Lower leg skin (tissue), 4 donors: ENCODE measurements at regions not wholly inside any gene's neighbourhood (a gene's known extent, or its start where the extent isn't known, plus 50 kb on each side); places are given as distances from the start of the nearest gene placed in this dataset.

ENCODE experiments used
- DNase-seq, 2 donors: peaks; one replicate each; pipeline ENCODE4 v3.0.0-alpha.2; 2019; ENCODE audit warnings: low spot score in 2 of 2
- H3K4me3 ChIP-seq: fragments of 200-600 bp; sonication (generic); 2 replicates; pipeline ENCODE4 v1.5.1; 2017; ENCODE audit warnings: mild to moderate bottlenecking, low read depth; ENCODE audit not compliant: poor library complexity, severe bottlenecking
- POLR2A ChIP-seq, 2 donors: fragments of 450-650 bp; IDR thresholded peaks; one replicate each; pipeline ENCODE4 v1.6.1; 2016 to 2017; ENCODE audit warnings: antibody characterized with exemption in 2 of 2, mild to moderate bottlenecking in 1 of 2, moderate library complexity in 1 of 2
- WGBS, 2 donors: methylation state at CpG; one replicate each; pipeline ENCODE4 v1.1.5; 2018; 5-methylcytosine and 5-hydroxymethylcytosine counted together
- intact Hi-C: fragments of 100-400 bp; cut with DNase I; formaldehyde crosslinking; loops from one replicate; pipeline ENCODE4 v1.15.0; 2023; ENCODE audit warnings: low total_unique reads
- TF ChIP-seq, protein P1 (sequence below), 3 donors: fragments of 450-650 bp; IDR thresholded peaks; one replicate each; pipeline ENCODE4 v1.5.1; 2016; ENCODE audit warnings: antibody characterized with exemption in 3 of 3, mild to moderate bottlenecking in 3 of 3, moderate library complexity in 2 of 3

DNA sequence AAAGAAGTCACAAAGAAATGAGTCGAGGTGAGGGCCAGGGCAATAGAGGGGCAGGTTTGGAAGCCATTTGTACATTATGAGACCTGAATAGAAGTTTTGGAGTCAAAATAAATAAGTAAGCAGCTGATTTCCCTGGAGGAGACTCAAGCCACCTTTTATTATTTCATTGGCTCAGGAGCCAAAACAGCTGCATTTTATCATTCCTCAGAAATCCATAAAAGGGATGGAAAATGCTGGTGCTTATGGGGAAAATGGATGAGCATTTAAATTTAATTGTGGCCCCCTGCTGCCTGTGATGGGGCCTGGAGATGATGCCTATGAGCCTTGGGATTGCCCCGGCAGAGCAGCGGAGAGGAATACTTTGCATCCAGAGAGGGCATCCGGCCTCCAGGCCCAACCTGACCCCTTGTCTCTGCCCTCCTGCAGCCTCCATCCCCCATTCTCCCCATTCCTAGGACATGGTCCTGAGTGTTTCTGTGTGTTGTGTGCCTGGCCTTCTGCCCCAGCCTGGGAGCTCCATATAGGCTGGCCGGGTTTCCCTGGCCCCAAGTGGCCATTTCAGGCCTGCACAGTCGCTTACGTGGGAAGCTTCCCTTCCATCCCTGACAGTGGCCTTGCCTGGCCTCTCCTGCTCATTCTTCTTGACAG, 296.8 kb upstream of the ZMIZ1 start:
- H3K4me3 ChIP-seq, result no peak overlapping the region
- no peak for TF ChIP-seq POLR2A (IDR thresholded peaks at IDR 0.05)
- TF ChIP-seq, protein P1, sequence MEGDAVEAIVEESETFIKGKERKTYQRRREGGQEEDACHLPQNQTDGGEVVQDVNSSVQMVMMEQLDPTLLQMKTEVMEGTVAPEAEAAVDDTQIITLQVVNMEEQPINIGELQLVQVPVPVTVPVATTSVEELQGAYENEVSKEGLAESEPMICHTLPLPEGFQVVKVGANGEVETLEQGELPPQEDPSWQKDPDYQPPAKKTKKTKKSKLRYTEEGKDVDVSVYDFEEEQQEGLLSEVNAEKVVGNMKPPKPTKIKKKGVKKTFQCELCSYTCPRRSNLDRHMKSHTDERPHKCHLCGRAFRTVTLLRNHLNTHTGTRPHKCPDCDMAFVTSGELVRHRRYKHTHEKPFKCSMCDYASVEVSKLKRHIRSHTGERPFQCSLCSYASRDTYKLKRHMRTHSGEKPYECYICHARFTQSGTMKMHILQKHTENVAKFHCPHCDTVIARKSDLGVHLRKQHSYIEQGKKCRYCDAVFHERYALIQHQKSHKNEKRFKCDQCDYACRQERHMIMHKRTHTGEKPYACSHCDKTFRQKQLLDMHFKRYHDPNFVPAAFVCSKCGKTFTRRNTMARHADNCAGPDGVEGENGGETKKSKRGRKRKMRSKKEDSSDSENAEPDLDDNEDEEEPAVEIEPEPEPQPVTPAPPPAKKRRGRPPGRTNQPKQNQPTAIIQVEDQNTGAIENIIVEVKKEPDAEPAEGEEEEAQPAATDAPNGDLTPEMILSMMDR (IDR thresholded peaks at IDR 0.05), result no peak
- WGBS, 2 donors, result 85 to 88% methylated on average over 7 of the region's 7 CpGs
- intact Hi-C loops, result no loop called here
- DNase-seq, result peak in 1 of 2 donors; percentile 37

DNA sequence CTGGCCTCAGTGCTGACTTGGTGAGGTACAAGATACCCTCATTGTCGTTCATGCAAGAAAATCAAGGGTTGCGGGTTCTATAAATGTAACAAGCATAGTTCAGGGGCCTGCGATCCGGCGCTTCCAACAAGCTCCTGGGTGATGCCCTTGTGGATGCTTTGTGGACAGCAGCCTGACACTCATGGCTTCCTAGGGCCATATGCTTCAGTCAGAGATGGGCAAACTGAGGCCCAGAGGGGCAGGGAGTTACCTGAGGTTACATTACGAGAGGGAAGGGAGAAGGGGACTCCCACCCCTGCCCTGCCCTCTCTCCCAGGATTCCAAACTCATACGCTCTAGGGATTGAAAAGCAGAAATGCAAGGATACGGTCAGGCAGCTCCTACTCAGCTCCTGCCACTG, 296.3 kb upstream of the ZMIZ1 start:
- TF ChIP-seq, protein P1 (IDR thresholded peaks at IDR 0.05), result no peak
- no peak for TF ChIP-seq POLR2A (IDR thresholded peaks at IDR 0.05)
- intact Hi-C loops, result no loop called here
- H3K4me3 ChIP-seq, result no peak overlapping the region
- peak in 1 of 2 donors; percentile 61 for DNase-seq
- 95% methylated on average over 7 to 8 of the region's 8 CpGs for WGBS, 2 donors

DNA sequence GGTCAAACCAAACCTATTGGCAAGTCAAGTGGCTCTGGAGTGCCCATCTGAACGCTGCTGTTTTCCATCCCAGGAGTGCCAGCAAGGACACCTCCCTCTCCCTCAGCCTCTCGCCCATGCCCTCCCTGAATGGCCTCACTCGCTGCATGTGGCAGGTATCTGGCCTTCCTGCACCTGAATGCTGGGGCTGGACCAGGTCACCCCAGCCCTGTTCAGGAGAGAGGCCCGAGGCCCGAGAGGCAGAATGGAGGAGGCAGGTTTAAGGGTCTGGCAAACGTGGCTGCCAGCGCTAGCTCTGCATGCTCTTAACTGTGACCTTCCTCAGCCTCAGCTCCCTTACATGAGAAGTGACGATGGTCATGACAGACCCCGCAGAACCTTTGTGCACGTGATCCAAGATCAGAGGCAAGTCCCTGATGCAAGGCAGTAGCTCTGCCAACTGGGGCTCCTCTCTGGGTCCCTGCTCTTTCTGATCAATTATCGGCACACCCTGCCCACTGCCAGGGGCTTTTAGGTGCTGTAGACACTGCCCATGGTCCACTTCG, 295.7 kb upstream of the ZMIZ1 start:
- intact Hi-C loops, result no loop called here
- WGBS, 2 donors, result 92 to 95% methylated on average over 12 of the region's 12 CpGs
- no peak for DNase-seq
- TF ChIP-seq POLR2A (IDR thresholded peaks at IDR 0.05), result no peak
- TF ChIP-seq, protein P1 (IDR thresholded peaks at IDR 0.05), result no peak
- H3K4me3 ChIP-seq, result no peak overlapping the region

DNA sequence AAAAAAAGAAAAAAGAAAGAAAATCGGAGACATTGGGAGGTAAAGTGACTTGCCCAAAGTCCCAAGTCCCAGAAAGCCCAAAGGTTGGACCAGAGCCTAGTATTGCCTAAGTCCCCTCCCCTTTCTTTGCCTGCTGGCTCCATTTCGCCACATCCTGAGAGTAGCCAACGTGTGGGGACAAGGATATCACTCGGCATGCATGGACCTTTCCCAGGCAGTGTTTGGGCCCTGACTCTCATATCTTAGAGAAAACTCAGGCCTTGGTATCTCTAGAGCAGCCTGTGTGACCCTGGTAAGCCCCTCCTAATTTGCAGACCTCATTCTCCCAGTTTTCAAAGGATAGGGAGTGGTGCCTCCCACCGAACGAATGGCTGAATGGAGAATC, 294.2 kb upstream of the ZMIZ1 start:
- no peak overlapping the region for H3K4me3 ChIP-seq
- WGBS, 2 donors, result 57 to 71% methylated on average over 6 of the region's 6 CpGs
- DNase-seq, result peak; percentile 44 to 82
- TF ChIP-seq POLR2A (IDR thresholded peaks at IDR 0.05), result no peak
- TF ChIP-seq, protein P1 (IDR thresholded peaks at IDR 0.05), result no peak
- intact Hi-C loops, result no loop called here

DNA sequence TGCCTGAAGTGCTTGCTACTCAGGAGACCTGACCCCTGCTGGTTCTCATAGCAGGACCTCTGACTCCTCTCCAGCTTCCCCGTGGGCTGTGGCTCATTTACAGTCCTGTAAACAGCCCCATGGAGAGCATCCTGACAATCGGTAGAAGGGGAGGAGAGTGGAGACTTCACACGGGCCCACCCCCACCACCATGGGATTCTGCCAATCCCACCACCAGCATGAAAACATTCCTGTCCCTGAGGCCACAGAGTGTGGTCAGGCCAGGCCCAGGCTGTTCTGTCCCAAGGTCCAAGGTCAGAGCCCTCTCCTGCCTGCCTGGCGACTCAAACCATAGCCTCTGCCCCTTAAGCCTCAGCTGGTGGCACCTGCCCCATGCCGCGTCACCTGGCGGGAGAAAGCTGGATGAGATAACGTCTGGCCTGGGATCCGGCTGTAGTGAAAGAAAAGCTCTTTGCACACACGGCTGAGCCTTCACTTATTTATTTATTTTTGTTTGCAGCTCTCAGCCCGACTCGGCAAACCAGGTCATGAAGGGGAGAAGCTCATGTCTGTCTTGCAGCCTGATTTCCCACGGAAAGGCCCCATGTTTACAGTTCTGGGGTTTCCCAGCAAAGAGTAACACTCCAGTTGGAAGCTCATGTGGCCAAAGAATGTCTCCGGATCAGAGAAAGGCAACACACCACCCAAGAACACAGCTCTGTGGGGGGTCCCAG, 293.6 kb upstream of the ZMIZ1 start:
- TF ChIP-seq, protein P1 (IDR thresholded peaks at IDR 0.05), result peak in 1 of 3 donors; percentile 10
- TF ChIP-seq POLR2A (IDR thresholded peaks at IDR 0.05), result no peak
- H3K4me3 ChIP-seq, result no peak overlapping the region
- 61% methylated on average over 14 of the region's 14 CpGs for WGBS, 2 donors
- intact Hi-C loops, result no loop called here
- DNase-seq, result peak in 1 of 2 donors; percentile 83
